HG03280 (cell line): ENCODE measurements at regions not wholly inside any gene's neighbourhood (a gene's known extent, or its start where the extent isn't known, plus 50 kb on each side); places are given as distances from the start of the nearest gene placed in this dataset.

Experiments
- ATAC-seq: cut with Tn5 transposase; IDR thresholded peaks from one replicate; pipeline ENCODE4 v1.9.1; 2021; ENCODE audit warnings: mild to moderate bottlenecking, moderate library complexity; ENCODE audit not compliant: unreplicated experiment

DNA sequence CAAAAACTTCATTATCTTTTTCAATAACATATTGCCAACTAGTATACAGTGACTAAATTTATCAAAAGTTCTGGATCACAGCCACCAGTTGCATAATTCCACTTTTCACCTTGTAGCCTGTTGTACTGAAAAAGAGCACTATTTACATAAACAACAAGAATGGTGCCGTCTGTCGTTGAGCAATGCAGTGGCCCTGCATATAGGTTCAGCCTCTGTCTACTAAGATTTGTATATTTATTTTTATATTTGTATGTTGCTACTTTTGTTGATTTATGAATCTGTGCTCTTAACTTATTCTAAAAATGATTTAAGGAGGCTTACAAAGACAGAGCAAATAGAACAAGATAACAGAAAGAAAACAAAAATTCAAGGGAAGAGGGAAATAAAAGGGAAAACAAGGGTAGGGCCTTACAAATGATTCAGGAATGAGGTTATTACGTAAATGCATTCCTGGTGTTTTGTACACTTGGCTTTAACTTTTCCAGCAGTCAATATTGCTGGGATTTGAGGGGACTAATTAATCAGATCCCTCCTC, 257.6 kb upstream of the STT3B start:
- ATAC-seq: no peak

DNA sequence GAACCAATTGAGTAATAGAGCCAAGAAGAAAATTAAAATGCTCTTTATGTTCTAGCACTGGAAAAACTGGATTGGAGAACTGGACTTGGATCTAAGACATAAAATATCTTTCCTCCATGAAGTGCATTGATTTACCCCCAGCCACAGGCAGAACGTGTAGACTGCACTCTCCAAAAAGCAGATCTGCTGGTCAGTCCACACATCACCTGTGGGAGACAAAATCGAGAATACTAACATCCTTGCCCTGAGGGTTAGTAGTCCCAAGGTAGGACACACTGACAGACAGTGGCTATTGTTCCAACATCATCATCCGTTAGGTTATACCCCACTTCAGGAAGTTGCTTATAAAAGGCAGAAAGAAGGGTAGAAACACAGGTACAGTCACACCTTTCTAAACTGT, 257.1 kb upstream of the STT3B start:
- no peak for ATAC-seq

DNA sequence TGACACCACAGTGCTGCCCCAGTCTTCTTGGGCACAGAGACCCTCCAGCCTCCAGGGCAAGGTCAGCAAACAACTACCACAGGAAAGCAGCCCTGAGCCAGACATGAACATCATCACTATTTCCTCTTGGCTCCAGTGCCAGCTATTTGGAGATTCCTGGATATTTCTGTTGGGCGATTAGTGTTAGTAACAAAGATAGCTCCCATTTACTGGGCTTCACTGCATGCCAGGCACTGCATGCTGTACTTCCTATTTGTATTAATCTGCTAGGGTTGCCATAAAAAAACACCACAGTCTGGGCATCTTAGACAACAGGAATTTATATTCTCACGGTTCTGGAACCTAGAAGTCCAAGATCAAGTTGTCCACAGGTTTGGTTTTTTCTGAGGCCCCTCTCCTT, 255.1 kb upstream of the STT3B start:
- ATAC-seq: no peak

DNA sequence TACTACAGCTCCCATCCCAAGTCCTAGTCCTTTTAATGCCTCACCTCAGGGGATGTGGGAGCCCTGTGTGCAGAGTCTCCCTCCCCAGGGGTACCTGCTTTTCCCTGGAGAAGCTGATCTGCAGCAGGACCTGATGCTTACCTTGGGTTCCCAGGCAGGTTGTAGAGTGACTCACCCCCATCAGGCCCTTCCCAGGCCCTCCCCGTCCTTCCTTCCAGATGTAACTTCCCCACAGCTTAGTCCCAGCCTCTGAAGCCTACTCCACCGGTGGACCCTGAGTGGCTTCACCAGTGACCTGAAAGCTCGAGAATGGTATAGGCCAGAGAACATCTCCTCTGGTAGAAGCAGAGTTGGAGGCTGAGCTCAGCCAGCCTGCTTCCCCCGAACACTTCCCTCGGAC, 254.2 kb upstream of the STT3B start:
- no peak for ATAC-seq

DNA sequence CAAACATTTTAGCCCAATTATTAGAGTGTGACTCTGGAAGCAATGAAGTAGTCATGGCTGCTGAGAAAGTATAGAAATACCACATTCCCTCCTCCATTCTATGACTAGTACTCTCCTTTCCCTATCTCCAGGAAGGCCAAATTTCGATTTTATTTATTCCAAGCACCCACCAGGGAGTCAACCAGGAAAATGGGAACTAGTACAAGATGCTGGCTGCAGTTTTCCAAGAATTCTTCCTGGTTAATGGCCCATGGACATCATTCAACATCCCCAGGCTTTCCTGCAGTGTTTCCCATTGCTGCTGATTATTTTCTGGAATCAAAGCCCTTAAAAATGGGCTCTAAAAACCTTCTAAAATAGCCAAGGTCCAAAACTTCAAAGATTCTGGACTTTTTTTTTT, 247.9 kb upstream of the STT3B start:
- no peak for ATAC-seq

DNA sequence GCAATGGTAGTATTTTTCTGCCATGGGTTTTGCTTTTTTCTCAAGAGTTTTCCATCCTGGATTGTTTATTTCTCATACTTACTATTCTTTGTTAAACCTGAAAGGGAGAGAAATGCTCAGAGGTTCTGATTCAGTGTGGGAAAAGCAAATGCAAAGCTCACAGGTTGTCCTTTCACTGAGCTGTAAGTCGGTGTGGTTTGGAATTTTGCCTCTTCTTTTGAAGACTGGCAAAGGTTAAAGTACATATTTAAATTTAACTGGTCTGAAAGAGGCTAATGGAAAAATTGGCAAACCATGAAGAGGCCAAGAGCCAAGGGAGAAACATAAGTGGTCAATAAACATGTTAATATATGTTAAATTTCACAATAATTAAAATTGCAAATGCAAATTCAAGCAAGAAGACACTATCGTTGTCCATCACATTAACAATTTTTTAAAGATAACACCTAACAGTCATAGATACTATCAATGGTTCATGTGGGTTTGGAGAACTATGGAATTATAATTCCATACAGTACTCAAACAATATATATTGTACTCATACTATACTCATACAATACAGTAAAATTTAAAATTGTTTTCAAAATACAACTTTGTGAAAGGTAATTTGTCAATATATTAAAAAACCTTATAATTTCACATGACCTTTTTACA, 246.8 kb upstream of the STT3B start:
- no peak for ATAC-seq

DNA sequence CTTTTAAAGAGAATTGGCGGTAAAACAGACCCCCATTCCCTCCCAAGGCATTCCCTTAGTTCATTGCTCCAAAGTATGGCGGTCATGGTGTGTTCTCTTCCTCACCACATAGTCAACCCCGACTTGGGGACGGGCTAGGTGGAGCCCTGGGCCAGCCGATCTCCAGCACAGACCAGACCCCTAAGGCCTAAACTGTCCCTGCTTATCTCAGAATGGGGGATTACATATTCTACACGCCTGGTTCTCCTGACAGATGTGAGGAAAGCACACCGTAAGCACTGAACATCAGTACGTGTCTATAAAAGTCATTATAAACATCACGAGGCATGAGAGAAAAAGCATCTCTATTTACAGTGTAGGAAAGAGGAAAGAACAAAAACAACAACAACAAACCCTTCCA, 244.5 kb upstream of the STT3B start:
- ATAC-seq: no peak

DNA sequence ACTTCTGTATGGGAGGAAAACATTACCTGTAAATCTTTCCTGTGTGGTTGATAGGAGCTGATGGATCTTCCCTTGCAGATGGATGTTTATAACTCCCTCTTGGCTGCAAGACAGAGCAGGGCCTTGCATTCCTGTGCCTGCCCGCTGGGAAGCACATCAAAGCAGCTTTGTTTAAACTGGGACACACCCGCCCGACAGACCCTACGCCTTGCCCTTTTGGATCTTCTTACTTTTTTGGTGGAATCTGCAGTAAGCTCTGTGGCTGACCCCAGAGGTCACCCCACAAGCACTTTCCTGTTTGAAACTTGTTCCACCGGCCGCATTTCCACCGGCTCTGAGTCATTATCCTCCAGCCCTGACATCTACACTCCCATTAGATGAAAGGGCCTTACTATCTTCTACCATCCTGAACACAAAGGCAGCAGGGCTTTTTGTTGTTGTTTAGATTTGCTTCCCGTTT, 244.1 kb upstream of the STT3B start:
- ATAC-seq: no peak

DNA sequence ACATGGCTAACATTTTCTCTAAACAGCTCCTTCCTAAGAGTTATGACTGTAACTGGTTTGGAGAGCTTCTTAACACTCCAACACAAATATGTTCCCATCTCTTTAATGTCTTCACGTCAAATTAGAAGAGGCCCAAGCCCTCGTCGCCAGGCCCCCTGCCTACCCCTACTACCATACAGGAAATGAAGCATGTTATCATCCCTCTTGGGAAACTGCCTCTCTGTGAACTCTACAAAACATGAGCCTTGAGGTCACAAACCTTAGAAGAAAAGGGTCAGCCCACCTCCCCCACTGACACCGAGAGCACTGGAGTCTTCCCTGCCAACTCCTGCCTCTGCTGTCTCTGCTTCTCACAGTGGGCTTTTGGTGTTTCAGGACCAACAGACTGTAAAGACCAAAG, 243.1 kb upstream of the STT3B start:
- ATAC-seq: no peak

DNA sequence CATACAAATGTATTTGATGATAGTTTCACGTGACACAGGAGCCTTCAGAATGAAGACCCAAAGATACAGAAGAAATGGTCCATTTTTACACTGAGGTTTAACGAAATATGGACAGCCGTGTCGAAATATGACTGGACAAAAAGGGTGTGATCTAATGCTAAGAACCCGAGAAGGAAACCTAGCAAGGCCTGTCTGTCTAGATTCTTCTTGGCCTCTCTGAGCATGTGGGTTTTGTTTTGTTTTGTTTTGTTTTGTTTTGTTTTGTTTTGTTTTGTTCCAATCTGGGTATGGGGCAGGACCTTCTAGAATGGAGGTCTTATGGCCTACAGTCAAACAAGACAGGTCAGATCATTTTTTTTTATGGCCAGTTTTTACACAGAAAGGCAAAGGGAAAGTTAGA, 242.7 kb upstream of the STT3B start:
- no peak for ATAC-seq

DNA sequence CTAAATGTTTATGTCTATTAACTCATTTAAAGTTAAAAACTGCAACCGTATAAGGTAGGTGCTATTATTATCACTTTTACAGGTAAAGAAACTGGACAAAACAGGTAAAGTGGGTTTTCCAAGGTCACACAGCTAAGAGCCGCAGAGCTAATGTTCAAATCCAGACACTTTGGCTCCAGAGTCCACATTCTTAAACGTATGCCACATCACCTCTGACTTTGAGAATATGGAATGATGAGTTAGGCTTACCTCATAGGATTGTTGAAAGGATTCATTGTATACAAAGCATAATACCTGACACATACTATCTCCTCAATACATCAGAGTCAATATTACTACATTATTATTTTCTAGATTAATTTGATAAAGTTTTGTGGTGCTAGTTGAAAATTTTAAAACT, 240.9 kb upstream of the STT3B start:
- no peak for ATAC-seq

DNA sequence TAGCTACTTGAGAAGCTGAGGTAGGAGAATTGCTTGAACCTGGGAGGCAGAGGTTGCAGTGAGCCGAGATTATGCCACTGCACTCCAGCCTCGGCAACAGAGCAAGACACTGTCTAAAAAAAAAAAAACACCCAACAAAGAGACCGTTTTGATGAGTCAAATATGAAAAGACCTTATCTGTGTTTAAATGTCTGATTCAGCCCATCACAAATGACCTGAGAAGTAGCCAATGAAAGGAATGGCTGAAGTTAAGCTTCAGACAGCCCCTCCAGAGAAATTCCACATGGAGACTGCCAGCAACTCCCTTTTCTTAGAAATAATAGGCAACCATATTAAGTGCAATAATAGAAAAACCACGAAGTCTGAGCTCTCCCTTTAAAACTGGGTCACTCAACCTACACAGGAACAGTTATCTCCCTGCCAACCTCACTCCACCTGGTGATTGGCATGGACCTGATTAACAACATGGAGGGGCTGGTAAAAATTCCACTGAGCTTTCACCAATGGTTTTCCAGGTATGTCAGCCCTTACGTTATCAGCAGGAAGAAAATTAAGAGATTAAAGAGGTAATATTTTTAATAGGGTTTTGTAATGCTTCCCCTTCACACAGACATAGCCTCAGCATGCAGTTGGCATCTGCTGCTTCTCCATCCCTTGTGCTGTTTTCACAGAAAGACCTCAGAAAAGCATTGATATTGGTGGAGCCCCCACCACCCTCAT, 238.1 kb upstream of the STT3B start:
- no peak for ATAC-seq

DNA sequence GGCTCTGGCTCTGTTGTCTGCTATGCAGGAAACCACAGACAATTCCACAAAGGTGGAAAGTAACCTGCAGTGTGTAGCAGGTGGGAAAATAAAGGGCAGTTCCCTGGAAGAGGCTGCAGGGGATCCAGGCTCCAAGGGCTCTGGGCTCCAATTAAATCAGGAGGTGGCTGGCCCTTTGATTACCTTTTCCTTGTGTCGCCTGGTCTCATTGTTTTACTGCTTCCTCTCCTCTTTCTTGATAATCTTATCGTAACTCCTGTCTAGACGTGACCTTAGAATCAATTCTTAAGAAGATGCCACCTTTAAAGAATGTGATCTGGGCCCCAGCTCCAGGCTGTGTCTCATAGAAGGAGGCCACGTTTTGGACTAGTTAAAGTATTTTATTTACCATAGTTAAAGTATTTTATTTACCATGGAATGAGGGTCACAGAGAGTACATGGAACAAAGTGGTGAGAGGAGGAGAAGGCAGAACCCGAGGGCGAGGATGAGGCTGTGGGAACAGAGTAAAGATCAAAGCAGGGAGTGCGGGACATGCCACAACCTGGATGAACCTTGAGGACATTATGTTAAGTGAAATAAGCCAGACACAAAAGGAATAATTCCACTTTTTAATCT, 237.5 kb upstream of the STT3B start:
- ATAC-seq: no peak

DNA sequence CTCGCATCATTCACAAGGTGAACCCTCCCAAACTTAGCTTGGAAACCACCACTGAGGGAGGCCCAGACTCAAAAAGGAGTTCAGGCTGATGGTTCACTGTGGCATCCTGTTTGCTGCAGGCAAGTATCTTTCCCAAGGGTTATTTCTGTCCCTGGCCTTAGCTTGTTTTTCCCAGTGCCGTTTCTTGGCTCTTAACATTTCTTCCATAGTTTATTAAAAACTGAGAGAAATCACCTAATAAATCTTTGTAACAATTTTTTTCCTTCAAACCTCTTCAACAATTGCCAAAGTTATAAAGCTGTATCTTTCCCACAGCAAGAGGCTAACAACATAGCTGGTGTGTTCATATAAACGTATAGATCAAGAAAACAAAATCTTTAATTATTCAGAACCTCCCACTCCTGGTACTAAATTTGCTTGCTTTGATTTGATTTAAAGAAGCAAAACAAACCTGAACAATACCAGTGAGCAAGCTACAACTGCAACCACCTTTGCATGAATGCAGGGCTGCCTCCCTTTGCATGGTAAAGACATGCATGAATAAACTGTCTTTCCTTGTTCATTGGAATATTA, 234.9 kb upstream of the STT3B start:
- no peak for ATAC-seq

DNA sequence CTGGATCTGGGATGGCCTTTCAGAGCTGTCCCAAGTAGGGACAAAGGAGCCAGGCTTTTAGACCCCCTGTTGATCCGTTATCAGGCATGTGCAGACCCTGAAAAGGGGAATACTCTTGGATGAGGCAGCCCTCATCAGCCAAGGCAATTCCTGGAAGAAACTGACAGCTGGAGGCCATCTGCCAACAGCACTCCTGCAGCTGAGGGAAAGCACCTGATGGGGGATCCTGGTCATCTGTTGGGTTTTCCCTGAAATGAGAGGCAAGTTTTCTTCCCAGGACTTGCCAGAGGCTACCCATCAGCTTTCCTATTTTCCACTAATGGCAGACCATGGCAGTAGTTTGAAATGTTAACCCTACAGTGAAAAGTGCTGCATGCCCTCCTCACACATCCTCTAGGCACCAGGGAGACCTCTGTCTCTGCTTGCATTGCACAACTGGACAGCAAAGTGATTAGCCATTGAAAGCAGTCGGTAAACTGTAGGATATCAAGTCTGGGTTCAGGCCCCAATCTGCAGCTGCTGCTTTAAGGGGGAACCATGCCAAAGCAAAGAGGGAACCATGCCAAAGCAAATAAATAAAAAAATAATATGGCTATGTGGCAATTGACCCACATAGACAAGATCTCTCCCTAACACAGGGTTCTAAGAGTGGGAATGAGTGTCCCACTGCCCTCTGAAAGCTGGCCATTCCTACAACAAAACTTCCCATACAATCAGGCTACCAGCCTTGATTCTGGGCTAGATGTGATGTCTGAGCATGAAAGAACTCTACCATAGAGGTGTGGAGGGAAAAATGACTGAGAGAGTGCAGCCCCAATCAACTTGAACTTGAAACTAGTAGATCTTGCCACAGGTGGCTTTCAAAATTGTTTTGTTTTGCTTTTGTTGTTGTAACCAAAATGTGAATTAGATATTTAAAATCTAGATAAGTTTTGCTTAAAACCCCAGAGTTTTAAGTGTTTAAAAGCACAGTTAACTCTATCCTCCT, 232.0 kb upstream of the STT3B start:
- ATAC-seq: no peak

DNA sequence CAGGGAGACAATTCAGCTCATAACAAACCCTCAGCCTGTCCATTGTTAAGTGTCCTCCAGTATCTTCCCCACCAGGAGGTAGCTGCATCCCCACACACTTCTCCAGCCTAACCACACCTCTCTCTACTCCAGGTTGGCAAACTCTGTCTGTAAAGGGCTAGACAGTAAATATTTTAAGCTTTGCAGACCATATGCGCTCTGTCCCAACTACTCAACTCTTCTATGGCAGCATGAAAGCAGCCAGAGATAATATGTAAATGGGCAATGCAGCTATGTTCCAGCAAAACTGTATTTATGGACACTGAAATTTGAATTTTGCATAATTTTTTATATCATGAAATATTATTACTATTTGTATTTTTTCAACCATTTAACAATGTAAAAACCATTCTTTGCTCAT, 230.4 kb upstream of the STT3B start:
- ATAC-seq: no peak

DNA sequence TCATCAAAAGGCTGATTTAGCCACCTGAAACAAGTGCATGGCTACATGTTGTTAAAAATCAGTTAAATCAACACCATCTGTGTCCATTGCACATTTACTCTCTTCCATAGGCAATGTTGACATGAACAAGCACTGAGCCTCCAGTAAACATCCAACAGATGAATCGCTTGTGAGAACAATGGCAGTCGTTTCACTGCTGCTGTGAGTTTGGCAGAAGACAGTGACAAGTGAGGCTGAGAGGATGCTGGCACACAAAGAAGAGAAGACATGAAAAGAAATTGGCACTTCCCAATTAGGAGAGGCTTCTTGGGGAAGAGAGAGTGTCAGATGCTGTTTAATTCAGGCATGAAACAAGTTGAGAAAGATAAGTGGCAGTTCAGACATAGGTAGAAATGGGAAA, 227.4 kb upstream of the STT3B start:
- no peak for ATAC-seq

DNA sequence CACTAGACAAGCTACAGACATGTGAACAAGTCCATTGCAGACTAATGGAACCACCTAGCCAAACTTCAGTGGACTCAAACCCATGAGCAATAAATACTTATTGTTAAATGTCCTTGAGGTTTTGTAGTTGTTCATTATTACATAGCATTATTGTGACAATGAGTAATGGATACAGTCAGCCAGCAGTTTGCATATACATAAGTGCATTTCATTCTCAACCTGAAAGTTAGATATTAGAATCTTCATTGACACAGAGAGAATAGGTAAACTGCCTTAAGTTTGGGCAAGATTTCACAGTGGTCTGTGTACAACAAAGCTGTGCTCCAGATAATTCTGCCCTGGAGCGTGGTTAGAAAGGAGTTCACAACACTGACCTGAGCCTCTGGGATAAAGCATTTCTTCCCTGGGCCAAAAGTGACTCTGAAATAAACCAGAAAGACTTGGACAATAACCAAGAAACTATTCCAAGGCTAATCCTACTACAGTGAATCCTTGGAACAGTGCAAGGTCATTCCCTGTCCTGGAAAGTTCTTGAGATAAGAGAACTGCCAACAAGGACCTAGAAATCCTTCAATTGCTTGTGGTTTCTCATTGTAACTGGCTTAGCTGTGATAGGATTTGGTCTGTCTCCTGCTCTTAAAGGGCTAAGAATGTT, 225.5 kb upstream of the STT3B start:
- no peak for ATAC-seq

DNA sequence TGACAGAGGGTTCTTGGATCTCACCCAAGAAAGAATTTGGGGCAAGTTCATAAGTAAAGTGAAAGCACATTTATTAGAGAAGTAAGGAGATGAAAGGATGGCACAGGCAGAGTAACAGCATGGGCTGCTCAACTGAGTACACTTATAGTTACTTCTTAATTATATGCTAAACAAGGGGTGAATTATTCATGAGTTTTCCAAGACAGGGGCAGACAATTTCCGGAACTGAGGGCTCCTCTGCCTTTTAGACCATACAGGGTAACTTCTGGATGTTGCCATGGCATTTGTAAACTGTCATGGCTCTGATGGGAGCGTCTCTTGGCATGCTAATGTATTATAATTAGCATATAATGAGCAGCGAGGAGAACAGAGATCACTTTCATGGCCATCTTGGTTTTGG, 221.2 kb upstream of the STT3B start:
- no peak for ATAC-seq

DNA sequence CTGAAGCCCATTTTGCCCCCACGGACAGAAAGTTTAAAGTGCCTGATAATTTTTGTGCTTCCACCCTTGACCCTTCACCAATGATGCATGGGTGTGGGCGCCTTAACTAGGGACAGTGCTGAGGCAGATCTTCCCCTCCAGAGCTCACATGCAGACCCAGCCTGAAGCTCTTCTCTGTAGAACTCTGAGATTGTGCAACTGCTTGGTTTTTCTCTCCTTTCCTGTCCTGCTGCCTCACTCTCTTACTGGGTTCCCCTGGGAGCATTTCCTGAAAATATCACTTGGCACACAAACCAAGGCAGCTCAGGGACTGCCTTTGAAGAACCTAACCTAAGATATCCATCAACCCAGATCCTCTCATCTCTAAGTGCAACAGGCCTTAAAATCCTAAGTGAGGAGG, 220.3 kb upstream of the STT3B start:
- no peak for ATAC-seq
